ENCODE measurements at regions not wholly inside any gene's neighbourhood (a gene's known extent, or its start where the extent isn't known, plus 50 kb on each side); places are given as distances from the start of the nearest gene placed in this dataset.
"Not testable (repeated sequence)": the region's sequence is repeated elsewhere in the genome, so short reads cannot be mapped to it uniquely, and the experiment has no call there.

GRCh38 chr1:5730272-5731109 lies 261.7 kb downstream of the NPHP4 start:
- no peak for DNase-seq

GRCh38 chr1:5729636-5730145 lies 262.5 kb downstream of the NPHP4 start:
- DNase-seq, result no peak

GRCh38 chr1:5728663-5729355 lies 263.4 kb downstream of the NPHP4 start:
- DNase-seq, result no peak

- no peak for DNase-seq
These were observed 264.2 kb downstream of the NPHP4 start for GRCh38 chr1:5727871-5728643.

GRCh38 chr1:5727191-5727590 lies 265.0 kb downstream of the NPHP4 start:
- DNase-seq, result no peak

GRCh38 chr1:5726586-5727184 lies 265.5 kb downstream of the NPHP4 start:
- not testable (repeated sequence) for DNase-seq

GRCh38 chr1:5725855-5726585 lies 266.2 kb downstream of the NPHP4 start:
- no peak for DNase-seq

- DNase-seq, result no peak
These were observed 266.8 kb downstream of the NPHP4 start for GRCh38 chr1:5725406-5725805.

- DNase-seq, result no peak
These were observed 267.4 kb downstream of the NPHP4 start for GRCh38 chr1:5724847-5725246.

- no peak for DNase-seq
These were observed 269.5 kb downstream of the NPHP4 start for GRCh38 chr1:5722635-5723164.

- no peak for DNase-seq
These were observed 270.5 kb downstream of the NPHP4 start for GRCh38 chr1:5721634-5722215.

GRCh38 chr1:5720936-5721335 lies 271.3 kb downstream of the NPHP4 start:
- no peak for DNase-seq

- peak; percentile 98 for DNase-seq
These were observed 271.7 kb downstream of the NPHP4 start for GRCh38 chr1:5720484-5720883.

- DNase-seq, result no peak
These were observed 272.2 kb downstream of the NPHP4 start for GRCh38 chr1:5720045-5720444.

GRCh38 chr1:5718831-5719632 lies 273.2 kb downstream of the NPHP4 start:
- DNase-seq, result no peak

- DNase-seq, result no peak
These were observed 275.1 kb downstream of the NPHP4 start for GRCh38 chr1:5717031-5717682.

- DNase-seq, result no peak
These were observed 276.1 kb downstream of the NPHP4 start for GRCh38 chr1:5716126-5716525.

GRCh38 chr1:5713101-5714010 lies 278.9 kb downstream of the NPHP4 start:
- DNase-seq, result no peak

Data from NCI-H1105 treated with DMSO at 0.1 percent for 48 hours (cell line).